Upper lobe of right lung (tissue), 1 donor: ENCODE measurements at regions not wholly inside any gene's neighbourhood (a gene's known extent, or its start where the extent isn't known, plus 50 kb on each side); places are given as distances from the start of the nearest gene placed in this dataset.

Experiments
- ATAC-seq: fragments of 200-7000 bp; cut with Tn5 transposase; one replicate; pipeline ENCODE4 v1.9.1; 2020; ENCODE audit warnings: mild to moderate bottlenecking, moderate library complexity
- DNase-seq: peaks from one replicate; pipeline ENCODE4 v3.0.0-alpha.2; 2020
- H3K27ac ChIP-seq: fragments of 200-600 bp; one replicate; pipeline ENCODE4 v1.8.0; 2022
- H3K27me3 ChIP-seq: fragments of 200-600 bp; one replicate; pipeline ENCODE4 v1.8.0; 2022; ENCODE audit warnings: mild to moderate bottlenecking
- H3K36me3 ChIP-seq: fragments of 200-600 bp; one replicate; pipeline ENCODE4 v1.8.0; 2022
- H3K4me1 ChIP-seq: fragments of 200-600 bp; one replicate; pipeline ENCODE4 v1.8.0; 2022
- H3K4me3 ChIP-seq: fragments of 200-600 bp; one replicate; pipeline ENCODE4 v1.8.0; 2022; ENCODE audit warnings: mild to moderate bottlenecking
- H3K9me3 ChIP-seq: fragments of 200-600 bp; one replicate; pipeline ENCODE4 v1.8.0; 2022
- CTCF ChIP-seq: fragments of 200-600 bp; IDR thresholded peaks from one replicate; pipeline ENCODE4 v1.8.0; 2022; ENCODE audit warnings: antibody characterized with exemption
- intact Hi-C: fragments of 100-400 bp; cut with DNase I; formaldehyde crosslinking; loops from one replicate; pipeline ENCODE4 v1.11.0; 2022
- donor health status: DM: no; HTN: yes; CAD: no; lungs with severe emphysema.

- no peaks in the 10 kb centered on the region for H3K9me3 ChIP-seq
- intact Hi-C loops: no loop called here
- ATAC-seq: no peak
These were observed 274.1 kb upstream of the HTR2A start for GRCh38 chr13:47170971-47171370.

GRCh38 chr13:47168618-47169017 is 271.8 kb upstream of the HTR2A start:
- intact Hi-C loops: no loop called here
- DNase-seq (no peak), ATAC-seq (no peak)
- no peaks in the 10 kb centered on the region for H3K9me3 ChIP-seq
- no peak overlapping the region for H3K27ac ChIP-seq
- TF ChIP-seq CTCF: no peak
- H3K27me3 ChIP-seq: no peaks in the 10 kb centered on the region
- H3K36me3 ChIP-seq: no peaks in the 10 kb centered on the region
- no peak overlapping the region for H3K4me3 ChIP-seq
- H3K4me1 ChIP-seq: no peaks in the 10 kb centered on the region

More at GRCh38 chr13:47170971-47171370, 274.1 kb upstream of the HTR2A start:
- H3K36me3 ChIP-seq: no peaks in the 10 kb centered on the region
- no peak for TF ChIP-seq CTCF
- no peak for DNase-seq
- no peaks in the 10 kb centered on the region for H3K4me1 ChIP-seq
- no peaks in the 10 kb centered on the region for H3K27me3 ChIP-seq
- no peak overlapping the region for H3K27ac ChIP-seq
- no peak overlapping the region for H3K4me3 ChIP-seq

- TF ChIP-seq CTCF: no peak
- Histone ChIP-seq H3K27ac (no peak overlapping the region), H3K4me3 (no peak overlapping the region), H3K4me1 (no peaks in the 10 kb centered on the region), H3K36me3 (no peaks in the 10 kb centered on the region), H3K9me3 (no peaks in the 10 kb centered on the region), H3K27me3 (no peaks in the 10 kb centered on the region)
- DNase-seq: no peak
- ATAC-seq: no peak
- intact Hi-C loops: no loop called here
These were observed 271.2 kb upstream of the HTR2A start for GRCh38 chr13:47168066-47168465.

- ATAC-seq (no peak), DNase-seq (no peak)
- H3K9me3 ChIP-seq: no peaks in the 10 kb centered on the region
- intact Hi-C loops: no loop called here
- TF ChIP-seq CTCF: no peak
- no peaks in the 10 kb centered on the region for H3K4me1 ChIP-seq
- H3K27me3 ChIP-seq: no peaks in the 10 kb centered on the region
- no peak overlapping the region for H3K27ac ChIP-seq
- no peaks in the 10 kb centered on the region for H3K36me3 ChIP-seq
- H3K4me3 ChIP-seq: no peak overlapping the region
These were observed 269.5 kb upstream of the HTR2A start for GRCh38 chr13:47166336-47166735.

GRCh38 chr13:47159853-47160550 is 263.1 kb upstream of the HTR2A start:
- ATAC-seq (no peak), DNase-seq (no peak)
- no peak overlapping the region for H3K27ac ChIP-seq

More at GRCh38 chr13:47159853-47160550, 263.1 kb upstream of the HTR2A start:
- Histone ChIP-seq H3K4me3 (no peak overlapping the region), H3K27me3 (no peaks in the 10 kb centered on the region), H3K9me3 (no peaks in the 10 kb centered on the region), H3K36me3 (no peaks in the 10 kb centered on the region), H3K4me1 (no peaks in the 10 kb centered on the region)
- intact Hi-C loops: no loop called here
- TF ChIP-seq CTCF: no peak
